ENCODE measurements at regions not wholly inside any gene's neighbourhood (a gene's known extent, or its start where the extent isn't known, plus 50 kb on each side); places are given as distances from the start of the nearest gene placed in this dataset.

GRCh38 chr14:29459969-29460560 lies 467.6 kb downstream of the PRKD1 start:
- no peak for DNase-seq (ENCODE audit: low spot score)

- DNase-seq (ENCODE audit: low spot score) = no peak
These were observed 466.5 kb downstream of the PRKD1 start for GRCh38 chr14:29461101-29461500.

DNA sequence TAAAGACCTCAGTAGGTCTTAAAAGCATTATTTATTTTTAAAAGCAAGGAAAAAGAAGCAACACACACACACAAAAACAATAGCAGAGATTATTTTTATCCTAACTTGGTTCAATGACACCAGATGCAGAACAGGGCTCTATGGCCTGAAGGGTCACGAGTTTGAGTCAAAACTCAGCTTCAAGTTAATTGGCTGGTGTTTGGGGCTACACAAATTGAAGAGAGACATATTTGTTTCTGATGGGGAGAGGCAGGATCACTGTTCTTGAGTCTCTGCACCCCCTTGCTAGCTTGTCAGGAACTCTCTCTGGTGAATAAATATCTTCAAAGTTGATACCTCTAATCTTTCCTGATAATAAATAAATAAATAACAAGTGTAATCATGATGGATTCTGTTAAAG lies 466.1 kb downstream of the PRKD1 start:
- DNase-seq (ENCODE audit: low spot score) = no peak

GRCh38 chr14:29462321-29462720 lies 465.3 kb downstream of the PRKD1 start:
- no peak for DNase-seq (ENCODE audit: low spot score)

DNA sequence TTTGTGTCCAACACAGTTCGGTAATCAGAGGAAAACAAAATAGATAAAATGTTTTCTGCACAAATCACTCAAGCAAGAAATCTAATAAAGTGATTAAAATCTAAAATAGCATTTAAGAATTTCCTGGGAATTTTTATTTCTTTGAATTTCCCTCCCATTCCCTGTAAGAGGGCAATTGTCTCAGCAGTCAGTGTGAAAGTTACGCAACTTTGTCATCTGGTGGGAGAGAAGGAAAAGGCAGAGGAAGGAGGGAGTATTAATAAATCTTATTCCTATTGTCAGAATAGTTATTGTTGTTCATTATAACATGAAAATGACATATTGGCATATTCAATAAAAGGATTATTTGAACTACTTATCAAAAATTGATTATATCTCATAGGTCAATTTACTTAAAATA lies 464.9 kb downstream of the PRKD1 start:
- no peak for DNase-seq (ENCODE audit: low spot score)

- no peak for DNase-seq (ENCODE audit: low spot score)
These were observed 463.8 kb downstream of the PRKD1 start for GRCh38 chr14:29463727-29464395.

DNA sequence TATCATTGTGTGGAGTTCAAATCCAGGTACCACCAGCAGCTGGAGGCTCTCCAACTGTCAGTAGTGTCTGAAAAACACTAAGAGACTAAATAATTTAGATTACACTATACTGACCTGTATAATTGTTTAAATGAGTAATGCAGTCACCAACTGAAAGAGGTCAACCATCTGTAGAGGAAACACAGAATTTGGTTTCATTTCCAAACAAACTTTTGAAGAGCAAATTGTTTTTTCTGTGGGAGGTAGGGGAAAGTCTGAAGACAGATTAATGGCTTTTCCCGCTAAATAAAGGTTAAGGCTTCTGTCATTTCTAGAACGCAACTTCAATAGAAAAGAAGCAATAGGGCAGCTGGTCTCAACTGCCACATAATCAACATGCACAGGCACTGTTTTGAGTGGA lies 462.6 kb downstream of the PRKD1 start:
- no peak for DNase-seq (ENCODE audit: low spot score)

DNA sequence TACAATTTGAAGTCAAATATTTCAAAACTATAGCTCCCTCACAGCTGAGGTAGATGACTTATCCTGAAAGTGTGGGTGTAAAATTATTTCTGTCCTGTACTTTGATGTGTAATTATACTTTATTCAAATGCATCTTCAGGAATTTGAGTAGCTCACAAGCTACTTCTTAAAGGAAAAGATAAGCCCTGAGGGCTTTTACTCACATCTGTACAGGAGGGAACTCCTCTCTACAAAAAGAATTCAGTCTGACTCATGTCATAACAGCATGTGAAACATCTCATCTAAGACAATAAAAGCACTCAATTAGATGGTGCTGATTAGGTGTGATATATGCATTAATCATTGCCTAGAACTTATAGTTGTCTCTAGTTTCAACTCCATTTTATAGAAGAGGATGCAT lies 452.0 kb downstream of the PRKD1 start:
- DNase-seq (ENCODE audit: low spot score) = no peak

DNA sequence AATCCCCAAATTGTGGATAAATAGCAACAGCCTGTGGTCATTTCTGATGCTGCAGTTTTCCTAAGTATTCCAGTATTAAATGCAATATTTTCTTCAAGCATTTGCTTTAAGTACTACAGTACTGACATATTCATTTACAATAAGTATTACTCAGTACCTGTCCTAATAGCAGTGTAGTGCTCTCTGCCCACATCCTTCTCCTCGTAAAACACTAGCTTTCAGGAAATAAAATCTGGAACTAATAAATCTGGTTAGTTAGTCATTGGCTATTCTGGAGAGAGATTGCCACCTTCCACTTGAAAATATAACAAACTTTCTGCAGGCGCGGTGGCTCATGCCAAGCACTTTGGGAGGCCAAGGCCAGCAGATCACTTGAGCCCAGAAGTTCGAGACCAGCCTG lies 441.5 kb downstream of the PRKD1 start:
- DNase-seq (ENCODE audit: low spot score) = no peak

- DNase-seq (ENCODE audit: low spot score) = no peak
These were observed 437.7 kb downstream of the PRKD1 start for GRCh38 chr14:29489911-29490425.

DNA sequence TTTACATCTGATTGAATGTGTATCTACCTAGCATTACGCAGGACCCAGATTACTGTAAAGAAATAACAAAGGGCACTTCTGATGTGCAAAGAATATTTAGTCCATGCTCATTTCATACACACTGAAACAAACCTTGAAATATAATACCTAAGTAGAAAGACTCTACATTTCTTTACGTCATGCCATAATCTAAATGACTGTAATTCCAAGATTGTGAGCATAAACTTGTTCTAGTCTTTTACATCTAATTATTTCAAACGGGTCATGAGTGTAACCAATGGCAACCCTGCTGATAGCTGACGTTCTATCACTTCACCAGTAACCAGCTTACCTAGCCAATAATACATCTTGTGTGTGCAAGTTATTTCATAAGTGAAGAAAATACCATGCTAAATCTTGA lies 433.8 kb downstream of the PRKD1 start:
- DNase-seq (ENCODE audit: low spot score) = no peak

GRCh38 chr14:29494312-29494711 lies 433.3 kb downstream of the PRKD1 start:
- DNase-seq (ENCODE audit: low spot score) = no peak

DNA sequence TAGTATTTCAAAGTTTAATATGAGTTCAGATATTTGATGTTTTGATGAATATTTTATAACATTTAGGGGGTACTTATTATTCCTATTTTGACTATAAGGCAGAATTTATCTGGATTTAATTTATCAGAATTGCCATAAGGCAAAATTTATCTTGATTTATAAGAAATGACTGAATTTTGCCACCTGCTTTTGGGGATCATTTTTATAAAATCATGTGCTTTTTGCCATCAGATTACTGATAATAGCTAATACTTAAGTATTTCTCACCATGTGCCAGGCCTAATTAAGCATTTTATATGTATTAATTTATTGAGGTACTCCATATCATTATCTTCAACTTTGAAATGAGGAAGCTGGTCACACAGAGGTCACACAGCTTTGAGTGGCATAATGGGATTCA lies 423.7 kb downstream of the PRKD1 start:
- no peak for DNase-seq (ENCODE audit: low spot score)

- no peak for DNase-seq (ENCODE audit: low spot score)
These were observed 409.3 kb downstream of the PRKD1 start for GRCh38 chr14:29518335-29518734.

DNA sequence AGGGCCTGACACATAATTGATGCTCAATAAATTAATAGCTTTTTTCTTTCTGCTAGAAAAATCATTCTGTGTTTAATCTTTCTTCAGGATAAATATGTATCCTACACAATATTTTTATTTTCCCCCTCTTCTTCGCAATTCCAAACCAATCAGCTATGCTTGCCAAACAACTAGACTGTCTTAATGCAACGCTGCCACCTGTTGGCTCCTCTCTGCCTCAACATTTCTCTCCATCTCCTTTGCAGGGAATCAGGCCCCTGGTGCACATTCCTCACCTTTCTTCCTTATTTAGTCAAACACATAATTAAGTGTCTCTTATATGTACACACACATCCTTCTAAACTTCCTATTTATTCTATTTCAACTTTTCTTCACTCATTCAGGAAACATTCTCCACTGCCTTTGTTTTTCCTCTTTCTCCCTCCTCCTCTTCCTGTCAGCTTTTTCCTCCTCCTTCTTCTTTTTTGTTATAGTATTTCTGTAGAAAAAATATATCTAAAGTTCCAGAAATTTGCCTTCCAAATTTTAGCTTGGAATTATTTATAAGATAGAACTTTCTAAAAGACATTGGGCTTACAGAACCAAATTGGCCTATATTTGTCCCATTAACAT lies 406.0 kb downstream of the PRKD1 start:
- no peak for DNase-seq (ENCODE audit: low spot score)
